HK-2 (cell line): ENCODE measurements at regions not wholly inside any gene's neighbourhood (a gene's known extent, or its start where the extent isn't known, plus 50 kb on each side); places are given as distances from the start of the nearest gene placed in this dataset.
"Not testable (repeated sequence)": the region's sequence is repeated elsewhere in the genome, so short reads cannot be mapped to it uniquely, and the experiment has no call there.

Source experiments
- DNase-seq: peaks from one replicate; pipeline ENCODE4 v3.0.0-alpha.2; 2018; ENCODE audit not compliant: unreplicated experiment

DNA sequence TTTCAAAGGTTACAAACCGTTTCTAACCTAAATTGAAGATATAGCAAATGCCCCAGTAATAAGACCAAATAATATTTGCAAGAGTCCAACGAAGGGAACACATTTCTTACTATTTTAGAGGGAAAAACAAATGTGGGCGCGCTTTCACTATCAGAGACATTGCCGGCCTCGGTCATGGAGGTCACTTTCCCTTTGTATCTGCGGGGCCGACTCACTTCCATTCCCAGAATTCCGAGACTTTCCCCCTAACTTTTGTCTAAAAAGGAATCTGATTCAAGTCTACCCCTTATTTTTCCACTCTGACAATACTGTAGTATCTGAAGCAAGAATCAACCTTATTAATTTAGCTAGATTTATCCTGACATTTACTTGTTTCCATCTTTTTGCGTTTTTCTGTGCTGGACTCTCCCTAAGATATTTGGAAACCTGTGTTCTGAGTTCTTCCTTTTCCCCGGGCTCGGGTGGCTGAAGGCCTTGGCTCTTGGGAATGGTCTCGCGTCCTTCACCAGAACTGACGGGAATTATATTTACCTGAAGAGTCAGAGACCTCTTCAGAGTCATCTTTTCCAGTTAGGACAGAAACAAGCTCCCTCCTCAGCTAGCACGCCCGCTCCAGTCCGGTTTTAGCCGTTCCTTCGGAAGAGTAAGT is 71.8 kb upstream of the ZNF184 start:
- DNase-seq: no peak

DNA sequence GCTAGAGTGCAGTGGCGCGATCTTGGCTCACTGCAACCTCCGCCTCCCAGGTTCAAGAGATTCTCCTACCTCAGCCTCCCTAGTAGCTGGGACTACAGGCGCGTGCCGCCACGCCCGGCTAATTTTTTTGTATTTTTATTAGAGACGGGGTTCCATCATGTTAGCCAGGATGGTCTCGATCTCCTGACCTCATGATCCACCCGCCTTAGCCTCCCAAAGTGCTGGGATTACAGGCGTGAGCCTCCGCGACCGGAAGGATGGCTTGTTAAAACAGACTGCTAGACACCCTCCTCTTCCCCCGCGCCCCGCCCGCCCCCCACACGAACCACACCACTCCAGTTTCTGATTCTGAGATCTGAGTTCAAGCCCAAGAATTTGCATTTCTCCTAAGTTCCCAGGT is 71.2 kb upstream of the ZNF184 start:
- DNase-seq: peak; percentile 27

DNA sequence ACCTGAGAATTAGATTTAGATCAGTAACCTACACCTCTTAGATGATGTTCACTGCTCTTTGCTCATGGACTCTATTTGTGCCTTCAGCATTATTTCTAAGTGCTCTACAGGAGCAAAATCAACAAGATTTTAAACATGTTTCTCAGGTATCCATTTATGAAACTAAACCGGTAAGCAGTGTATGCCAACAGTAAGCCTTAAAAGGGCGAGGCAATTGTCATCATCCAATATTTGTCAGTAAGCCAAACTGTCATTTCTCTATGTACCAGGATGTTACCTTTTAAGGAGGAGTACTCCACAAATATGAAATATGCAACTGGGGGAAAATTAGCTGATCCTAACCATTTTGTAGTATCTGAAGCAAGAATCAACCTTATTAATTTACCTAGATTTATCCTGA is 69.6 kb upstream of the ZNF184 start:
- DNase-seq: no peak

DNA sequence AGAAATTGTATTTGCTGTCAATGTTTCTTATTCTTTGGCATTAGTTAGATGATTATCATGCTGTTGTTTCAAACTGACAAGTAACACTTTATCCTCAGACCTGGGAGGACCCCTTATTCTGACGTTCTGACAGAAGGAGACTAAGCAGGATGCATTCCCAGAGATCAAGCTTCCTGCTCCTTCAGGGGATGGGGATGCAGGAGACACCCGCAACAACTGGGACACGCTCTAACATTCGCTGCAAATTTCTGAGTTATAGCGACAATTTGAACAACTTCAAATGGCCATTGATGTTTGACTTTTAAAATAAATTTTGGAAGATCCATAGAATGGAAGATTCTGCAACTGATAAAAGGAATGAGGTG is 69.0 kb upstream of the ZNF184 start:
- no peak for DNase-seq

DNA sequence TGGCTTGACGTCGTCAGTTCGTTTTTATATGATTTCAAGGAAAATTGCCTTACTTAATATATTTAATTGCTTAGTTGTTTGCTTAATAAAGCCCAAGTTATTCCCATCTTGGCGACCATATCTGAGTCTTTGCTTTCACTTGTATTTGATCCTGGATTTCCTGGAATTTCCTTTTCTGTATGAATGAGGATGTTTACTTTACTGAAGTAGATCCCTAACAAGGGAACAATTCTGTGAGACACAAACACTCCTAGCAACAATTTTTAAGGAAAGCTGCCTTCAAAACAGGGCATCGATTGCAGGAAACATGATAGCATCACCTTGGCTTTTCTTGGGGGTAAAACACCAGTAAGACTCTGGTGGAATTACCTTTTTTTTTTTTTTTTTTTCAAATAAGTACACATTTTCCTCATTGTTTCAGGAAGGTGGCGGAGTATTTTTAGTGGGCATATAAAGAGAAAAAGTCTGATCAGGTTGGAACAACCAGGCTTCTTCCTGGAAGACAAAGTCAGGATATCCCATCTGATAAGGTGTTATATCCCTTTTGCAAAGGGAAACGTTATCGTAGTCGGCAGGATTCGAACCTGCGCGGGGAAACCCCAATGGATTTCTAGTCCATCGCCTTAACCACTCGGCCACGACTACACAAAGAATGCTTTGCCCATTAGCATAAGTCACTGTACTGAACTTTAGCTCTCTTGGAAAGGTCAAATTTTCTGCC is 68.5 kb upstream of the ZNF184 start:
- peak; percentile 28 for DNase-seq

DNA sequence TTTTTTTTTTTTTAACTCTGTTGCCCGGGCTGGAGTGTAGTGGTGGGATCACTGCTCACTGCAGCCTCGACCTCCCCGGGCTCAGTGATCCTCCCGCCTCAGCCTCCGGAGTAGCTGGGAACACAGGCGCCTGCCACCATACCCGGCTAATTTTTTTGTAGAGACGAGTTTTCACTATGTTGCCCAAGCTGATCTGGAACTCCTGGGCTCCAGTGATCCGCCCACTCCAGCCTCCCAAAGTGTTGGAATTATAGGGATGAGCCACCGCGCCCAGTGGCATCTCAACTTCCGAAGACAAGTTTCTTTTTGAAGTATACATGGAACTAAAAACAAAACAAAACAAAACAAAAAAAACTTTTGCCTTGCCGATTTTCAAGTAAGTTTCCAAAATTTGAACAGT is 66.6 kb upstream of the ZNF184 start:
- no peak for DNase-seq

DNA sequence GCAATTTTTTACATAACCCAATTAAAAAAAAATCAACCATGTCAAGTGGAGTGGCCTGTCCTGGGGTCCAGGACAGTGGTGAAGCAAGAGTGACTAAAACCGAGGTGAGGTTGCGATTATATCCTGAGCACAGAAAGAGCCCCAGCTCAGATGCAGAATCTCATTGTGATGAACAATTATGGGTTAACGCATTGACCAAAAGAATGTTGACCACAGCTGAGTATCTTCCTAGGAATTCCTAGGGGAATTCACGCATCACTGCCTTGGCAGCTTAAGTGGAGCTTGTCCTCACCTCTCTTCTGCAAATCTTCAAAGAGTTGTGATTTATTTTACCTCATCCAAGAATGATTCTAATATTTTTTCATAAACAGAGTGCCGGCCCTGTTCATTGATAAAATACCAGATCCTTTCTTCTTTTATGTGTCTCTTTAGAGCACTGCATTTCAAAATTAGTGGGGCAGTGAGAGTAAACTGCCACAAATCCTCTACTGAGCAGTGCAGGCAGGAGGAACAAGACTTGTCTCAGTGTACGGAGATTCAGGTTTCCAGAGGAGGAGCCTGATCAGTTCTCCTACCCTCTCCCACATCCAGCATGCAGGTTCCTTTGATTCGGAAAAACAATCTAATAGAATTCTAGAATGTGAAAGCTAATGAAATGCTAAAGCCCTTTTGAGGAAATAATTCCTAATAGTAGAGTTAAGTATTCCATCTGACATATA is 60.1 kb upstream of the ZNF184 start:
- DNase-seq: peak; percentile 48

DNA sequence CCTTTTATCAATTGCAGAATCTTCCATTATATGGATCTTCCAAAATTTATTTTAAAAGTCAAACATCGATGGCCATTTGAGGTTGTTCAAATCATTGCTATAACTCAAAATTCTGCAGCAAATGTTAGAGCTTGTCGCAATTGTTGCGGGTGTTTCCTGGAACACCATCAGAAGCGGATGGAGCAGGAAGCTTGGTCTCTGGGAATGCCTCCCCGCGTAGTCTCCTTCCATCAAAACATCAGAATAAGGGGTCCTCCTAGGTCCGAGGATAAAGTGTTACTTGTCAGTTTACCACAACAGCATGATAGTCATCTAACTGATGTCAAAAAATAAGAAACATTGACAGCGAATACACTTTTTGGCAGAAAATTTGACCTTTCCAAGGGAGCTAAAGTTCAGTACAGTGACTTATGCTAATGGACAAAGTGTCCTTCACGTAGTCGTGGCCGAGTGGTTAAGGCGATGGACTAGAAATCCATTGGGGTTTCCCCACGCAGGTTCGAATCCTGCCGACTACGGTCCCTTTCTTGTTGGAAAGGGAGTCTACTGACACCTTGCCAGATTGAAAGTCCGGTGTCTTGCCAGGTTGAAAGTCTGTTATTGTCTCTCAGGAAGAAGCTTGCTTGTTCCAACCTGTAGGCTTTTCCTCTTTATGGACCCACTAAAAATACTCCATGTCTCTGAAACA is 59.0 kb upstream of the ZNF184 start:
- peak; percentile 34 for DNase-seq

DNA sequence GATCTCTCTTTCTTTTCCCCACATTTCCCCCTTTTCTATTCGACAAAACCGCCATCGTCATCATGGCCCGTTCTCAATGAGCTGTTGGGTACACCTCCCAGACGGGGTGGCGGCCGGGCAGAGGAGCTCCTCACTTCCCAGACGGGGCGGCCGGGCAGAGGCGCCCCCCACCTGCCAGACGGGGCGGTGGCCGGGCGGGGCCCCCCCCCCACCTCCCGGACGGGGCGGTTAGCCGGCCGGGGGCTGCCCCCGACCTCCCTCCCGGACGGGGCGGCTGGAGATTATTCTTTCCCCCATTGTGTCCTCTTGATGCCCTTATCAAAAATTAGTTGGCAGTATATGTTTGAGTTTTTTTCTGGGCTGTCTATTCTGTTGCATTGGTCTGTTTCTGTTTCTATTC is 56.9 kb upstream of the ZNF184 start:
- DNase-seq: not testable (repeated sequence)

DNA sequence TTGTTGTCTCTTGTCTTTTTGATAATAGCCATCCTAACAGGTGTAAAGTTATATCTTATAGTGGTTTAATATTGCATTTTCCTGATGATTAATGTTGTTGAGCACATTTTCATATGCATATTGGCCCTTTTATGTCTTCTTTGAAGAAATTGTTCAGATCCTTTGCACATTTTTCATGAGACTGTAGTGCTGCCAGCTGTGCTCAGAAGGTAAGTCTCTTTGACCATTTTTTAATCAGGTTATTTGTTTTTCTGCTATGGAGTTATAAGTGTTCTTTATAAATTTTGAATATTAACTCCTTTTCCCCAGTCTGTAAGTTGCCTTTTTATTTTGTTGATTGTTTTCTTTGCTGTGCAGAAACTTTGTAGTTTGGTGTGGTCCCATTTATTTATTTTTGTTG is 55.8 kb upstream of the ZNF184 start:
- DNase-seq: no peak
